ENCODE measurements at regions not wholly inside any gene's neighbourhood (a gene's known extent, or its start where the extent isn't known, plus 50 kb on each side); places are given as distances from the start of the nearest gene placed in this dataset.

GRCh38 chr15:45866616-45867015, 231.8 kb downstream of the SQOR start:
- H3K4me3 ChIP-seq (ENCODE audit: low read depth in 1 of 3, low read length in 3 of 3) = no peak overlapping the region
- TF ChIP-seq HNF4A (conservative IDR thresholded peaks at IDR 0.05) = no peak
- TF ChIP-seq ZBTB33 (IDR thresholded peaks at IDR 0.05) = no peak
- no peak for TF ChIP-seq TAF1 (conservative IDR thresholded peaks at IDR 0.05)
- no peak for TF ChIP-seq FOXA1 (IDR thresholded peaks at IDR 0.05)
- no peak for TF ChIP-seq FOXA2 (IDR thresholded peaks at IDR 0.05)
- TF ChIP-seq NR2F2 (IDR thresholded peaks at IDR 0.05) = no peak
- no peak for TF ChIP-seq RXRA (IDR thresholded peaks at IDR 0.05)
- no peak for TF ChIP-seq MAX (IDR thresholded peaks at IDR 0.05)
- no peak for TF ChIP-seq EGR1 (IDR thresholded peaks at IDR 0.05; ENCODE audit: low read depth in 2 of 2)
- TF ChIP-seq CTCF (IDR thresholded peaks at IDR 0.05; ENCODE audit: low read depth, low read length, missing input control) = no peak
- WGBS = 81% methylated on average over 3 of the region's 3 CpGs
- no peak overlapping the region for H3K9ac ChIP-seq (ENCODE audit: low read depth in 1 of 2, low read length in 2 of 2)
- no peaks in the 10 kb centered on the region for H3K36me3 ChIP-seq (ENCODE audit: control insufficient read depth in 4 of 4, insufficient read depth in 3 of 4, low read depth in 1 of 4, low read length in 3 of 4)
- H3K27ac ChIP-seq (ENCODE audit: low read depth in 1 of 2, low read length in 2 of 2) = no peak overlapping the region
- DNase-seq (ENCODE audit: low spot score) = no peak
- H3K27me3 ChIP-seq (ENCODE audit: control insufficient read depth in 4 of 4, insufficient read depth in 4 of 4, low read length in 3 of 4) = peaks cover 0 to 2% (median 0%) of the 10 kb centered on the region in 4 donors
- H3K4me1 ChIP-seq (ENCODE audit: control insufficient read depth in 4 of 4, insufficient read depth in 4 of 4, low read length in 3 of 4) = no peaks in the 10 kb centered on the region
- H3K9me3 ChIP-seq (ENCODE audit: control insufficient read depth in 4 of 4, low read length in 3 of 4) = no peaks in the 10 kb centered on the region

GRCh38 chr15:45867281-45867680, 232.5 kb downstream of the SQOR start:
- Histone ChIP-seq H3K27me3 (ENCODE audit: control insufficient read depth in 4 of 4, insufficient read depth in 4 of 4, low read length in 3 of 4) (peaks cover 0 to 2% (median 0%) of the 10 kb centered on the region in 4 donors), H3K27ac (ENCODE audit: low read depth in 1 of 2, low read length in 2 of 2) (no peak overlapping the region), H3K36me3 (ENCODE audit: control insufficient read depth in 4 of 4, insufficient read depth in 3 of 4, low read depth in 1 of 4, low read length in 3 of 4) (no peaks in the 10 kb centered on the region), H3K9me3 (ENCODE audit: control insufficient read depth in 4 of 4, low read length in 3 of 4) (no peaks in the 10 kb centered on the region), H3K4me3 (ENCODE audit: low read depth in 1 of 3, low read length in 3 of 3) (no peak overlapping the region), H3K9ac (ENCODE audit: low read depth in 1 of 2, low read length in 2 of 2) (no peak overlapping the region), H3K4me1 (ENCODE audit: control insufficient read depth in 4 of 4, insufficient read depth in 4 of 4, low read length in 3 of 4) (no peaks in the 10 kb centered on the region)
- no peak for TF ChIP-seq FOXA2 (IDR thresholded peaks at IDR 0.05)
- TF ChIP-seq REST (IDR thresholded peaks at IDR 0.05) = no peak
- TF ChIP-seq JUND (IDR thresholded peaks at IDR 0.05) = no peak
- no peak for TF ChIP-seq RAD21 (IDR thresholded peaks at IDR 0.05)
- DNase-seq (ENCODE audit: low spot score) = no peak
